ENCODE measurements at regions not wholly inside any gene's neighbourhood (a gene's known extent, or its start where the extent isn't known, plus 50 kb on each side); places are given as distances from the start of the nearest gene placed in this dataset.

DNA sequence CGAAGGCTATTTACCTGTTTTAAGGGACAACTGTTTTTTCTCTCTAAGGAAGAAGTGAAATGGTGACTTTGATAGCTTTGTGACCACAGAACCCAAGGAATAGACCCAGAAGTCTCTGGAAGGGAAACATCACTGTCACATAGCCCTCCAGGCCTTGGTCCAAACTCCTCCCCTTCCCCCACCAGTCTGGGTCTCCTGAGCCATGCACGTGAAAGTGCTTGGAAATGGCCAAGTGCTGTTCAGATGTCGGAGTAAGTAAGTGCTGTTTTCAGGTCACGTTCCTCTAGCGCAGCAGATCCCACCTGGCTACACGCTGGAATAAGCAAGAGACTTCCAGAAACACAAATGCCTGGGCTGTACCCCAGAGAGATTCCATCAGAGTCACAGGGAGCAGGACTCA lies 73.0 kb upstream of the AFF3 start:
- peaks cover 7 to 34% (median 13%) of the 10 kb centered on the region in 5 donors for H3K4me1 ChIP-seq (ENCODE audit: control insufficient read depth in 5 of 5, insufficient read depth in 5 of 5, low read length in 5 of 5)
- no peak overlapping the region for H3K27ac ChIP-seq (ENCODE audit: low read depth in 1 of 2, low read length in 1 of 2)
- WGBS, 2 donors: 69 to 84% methylated on average over 6 of the region's 6 CpGs
- no peak for ATAC-seq (ENCODE audit: insufficient read depth, low FRiP score)
- no peak overlapping the region for H3K9ac ChIP-seq (ENCODE audit: insufficient read depth in 1 of 2, low read length in 2 of 2)
- H3K4me3 ChIP-seq: no peak overlapping the region
- no peaks in the 10 kb centered on the region for H3K27me3 ChIP-seq (ENCODE audit: control insufficient read depth in 3 of 3, insufficient read depth in 3 of 3, low read length in 2 of 3)
- no peaks in the 10 kb centered on the region for H3K9me3 ChIP-seq (ENCODE audit: control insufficient read depth in 4 of 4, insufficient read depth in 3 of 4, low read length in 3 of 4)
- TF ChIP-seq, protein P1, sequence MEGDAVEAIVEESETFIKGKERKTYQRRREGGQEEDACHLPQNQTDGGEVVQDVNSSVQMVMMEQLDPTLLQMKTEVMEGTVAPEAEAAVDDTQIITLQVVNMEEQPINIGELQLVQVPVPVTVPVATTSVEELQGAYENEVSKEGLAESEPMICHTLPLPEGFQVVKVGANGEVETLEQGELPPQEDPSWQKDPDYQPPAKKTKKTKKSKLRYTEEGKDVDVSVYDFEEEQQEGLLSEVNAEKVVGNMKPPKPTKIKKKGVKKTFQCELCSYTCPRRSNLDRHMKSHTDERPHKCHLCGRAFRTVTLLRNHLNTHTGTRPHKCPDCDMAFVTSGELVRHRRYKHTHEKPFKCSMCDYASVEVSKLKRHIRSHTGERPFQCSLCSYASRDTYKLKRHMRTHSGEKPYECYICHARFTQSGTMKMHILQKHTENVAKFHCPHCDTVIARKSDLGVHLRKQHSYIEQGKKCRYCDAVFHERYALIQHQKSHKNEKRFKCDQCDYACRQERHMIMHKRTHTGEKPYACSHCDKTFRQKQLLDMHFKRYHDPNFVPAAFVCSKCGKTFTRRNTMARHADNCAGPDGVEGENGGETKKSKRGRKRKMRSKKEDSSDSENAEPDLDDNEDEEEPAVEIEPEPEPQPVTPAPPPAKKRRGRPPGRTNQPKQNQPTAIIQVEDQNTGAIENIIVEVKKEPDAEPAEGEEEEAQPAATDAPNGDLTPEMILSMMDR (IDR thresholded peaks at IDR 0.05; ENCODE audit: control extremely low read depth, extremely low read depth): no peak
- peak in 1 of 3 donors; percentile 51 for DNase-seq
- H3K36me3 ChIP-seq (ENCODE audit: control insufficient read depth in 4 of 4, insufficient read depth in 4 of 4, low read length in 4 of 4): no peaks in the 10 kb centered on the region

DNA sequence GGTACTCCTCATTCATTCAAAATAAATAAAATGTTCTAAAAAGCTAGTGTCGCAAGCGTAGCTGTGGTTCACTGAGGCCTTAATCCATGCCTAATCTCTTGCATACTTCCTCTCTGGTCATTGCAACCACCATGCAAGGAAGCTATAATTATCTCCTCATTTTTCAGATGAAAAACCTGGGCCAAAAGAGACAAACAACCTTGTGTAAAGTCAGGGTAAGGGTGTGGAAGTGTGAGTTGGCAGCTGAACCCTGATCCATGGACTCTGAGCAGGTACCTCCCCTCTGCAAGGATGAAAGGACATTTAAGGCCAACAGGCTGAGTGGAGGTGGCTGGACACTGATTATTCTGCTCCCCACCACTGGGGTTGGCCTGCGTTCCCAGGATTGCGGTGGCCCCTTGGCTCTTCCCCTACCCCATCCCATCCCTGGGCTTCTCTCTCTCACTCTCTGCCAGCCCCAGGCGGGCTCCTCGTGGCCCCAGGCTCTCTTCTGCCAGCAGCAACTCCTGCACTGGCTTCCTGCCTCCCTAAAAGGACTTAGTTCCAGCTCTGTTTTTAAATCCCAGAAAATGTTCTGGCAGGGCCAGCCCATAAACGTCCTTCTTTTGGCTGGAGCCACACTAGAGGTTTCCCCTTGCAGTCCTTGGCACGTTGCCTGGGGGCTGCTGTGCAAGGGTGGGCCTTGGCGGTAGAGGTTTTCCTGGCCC lies 72.0 kb upstream of the AFF3 start:
- TF ChIP-seq, protein P1 (IDR thresholded peaks at IDR 0.05; ENCODE audit: control extremely low read depth, extremely low read depth): no peak
- DNase-seq: peak; percentile 78 to 91 (median 82)
- Histone ChIP-seq H3K27ac (ENCODE audit: low read depth in 1 of 2, low read length in 1 of 2) (peak overlapping the region in 1 of 2 donors; percentile 41), H3K9ac (ENCODE audit: insufficient read depth in 1 of 2, low read length in 2 of 2) (no peak overlapping the region), H3K36me3 (ENCODE audit: control insufficient read depth in 4 of 4, insufficient read depth in 4 of 4, low read length in 4 of 4) (no peaks in the 10 kb centered on the region), H3K27me3 (ENCODE audit: control insufficient read depth in 3 of 3, insufficient read depth in 3 of 3, low read length in 2 of 3) (no peaks in the 10 kb centered on the region), H3K4me1 (ENCODE audit: control insufficient read depth in 5 of 5, insufficient read depth in 5 of 5, low read length in 5 of 5) (peaks cover 7 to 34% (median 13%) of the 10 kb centered on the region in 5 donors), H3K4me3 (no peak overlapping the region), H3K9me3 (ENCODE audit: control insufficient read depth in 4 of 4, insufficient read depth in 3 of 4, low read length in 3 of 4) (no peaks in the 10 kb centered on the region)
- WGBS, 2 donors: 42 to 48% methylated on average over 9 of the region's 9 CpGs
- ATAC-seq (ENCODE audit: insufficient read depth, low FRiP score): no peak

DNA sequence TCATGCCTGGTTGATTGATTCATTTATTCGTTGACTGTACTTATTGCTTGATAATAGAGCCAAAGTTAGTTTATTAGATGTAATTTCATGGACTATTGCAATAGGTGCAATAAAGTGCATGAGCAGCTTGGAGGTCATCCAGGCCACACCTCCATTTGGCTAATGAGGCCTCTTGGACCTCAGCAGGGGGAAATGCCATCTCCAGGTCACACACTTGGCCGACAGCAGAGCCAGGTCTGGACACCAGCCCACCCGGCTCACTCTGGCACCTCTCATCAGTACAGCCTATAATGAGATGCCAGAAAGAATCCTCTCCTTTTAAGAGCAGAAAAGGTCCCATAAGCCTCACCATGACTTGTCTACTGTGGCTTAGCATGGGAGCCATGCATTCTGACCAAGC lies 71.2 kb upstream of the AFF3 start:
- Histone ChIP-seq H3K27ac (ENCODE audit: low read depth in 1 of 2, low read length in 1 of 2) (no peak overlapping the region), H3K4me3 (no peak overlapping the region), H3K9me3 (ENCODE audit: control insufficient read depth in 4 of 4, insufficient read depth in 3 of 4, low read length in 3 of 4) (no peaks in the 10 kb centered on the region), H3K36me3 (ENCODE audit: control insufficient read depth in 4 of 4, insufficient read depth in 4 of 4, low read length in 4 of 4) (no peaks in the 10 kb centered on the region), H3K9ac (ENCODE audit: insufficient read depth in 1 of 2, low read length in 2 of 2) (no peak overlapping the region), H3K4me1 (ENCODE audit: control insufficient read depth in 5 of 5, insufficient read depth in 5 of 5, low read length in 5 of 5) (peaks cover 7 to 34% (median 13%) of the 10 kb centered on the region in 5 donors), H3K27me3 (ENCODE audit: control insufficient read depth in 3 of 3, insufficient read depth in 3 of 3, low read length in 2 of 3) (no peaks in the 10 kb centered on the region)
- 53 to 87% methylated on average over 3 of the region's 3 CpGs for WGBS, 2 donors
- no peak for DNase-seq
- no peak for ATAC-seq (ENCODE audit: insufficient read depth, low FRiP score)
- TF ChIP-seq, protein P1 (IDR thresholded peaks at IDR 0.05; ENCODE audit: control extremely low read depth, extremely low read depth): no peak

DNA sequence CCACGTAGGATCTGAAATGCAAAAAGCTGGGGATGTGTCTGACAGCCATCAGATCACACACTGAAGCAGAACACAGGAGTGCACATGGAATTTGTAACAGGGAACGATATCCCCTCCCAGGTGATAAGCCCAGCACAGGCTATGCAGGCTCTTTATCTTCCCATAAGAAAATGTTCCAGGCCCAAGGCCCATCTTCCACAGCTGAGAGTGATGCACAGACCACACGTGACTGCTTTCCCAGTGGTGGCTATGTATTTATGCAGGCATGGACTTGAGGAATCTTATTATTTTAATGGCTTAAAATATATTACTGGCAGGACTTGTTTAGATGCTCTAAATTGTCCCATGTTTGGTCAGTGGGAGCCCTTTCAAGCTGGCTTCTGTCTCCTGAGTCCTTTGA lies 70.5 kb upstream of the AFF3 start:
- Histone ChIP-seq H3K27me3 (ENCODE audit: control insufficient read depth in 3 of 3, insufficient read depth in 3 of 3, low read length in 2 of 3) (no peaks in the 10 kb centered on the region), H3K9me3 (ENCODE audit: control insufficient read depth in 4 of 4, insufficient read depth in 3 of 4, low read length in 3 of 4) (no peaks in the 10 kb centered on the region), H3K4me3 (no peak overlapping the region), H3K4me1 (ENCODE audit: control insufficient read depth in 5 of 5, insufficient read depth in 5 of 5, low read length in 5 of 5) (peaks cover 7 to 42% (median 13%) of the 10 kb centered on the region in 5 donors), H3K9ac (ENCODE audit: insufficient read depth in 1 of 2, low read length in 2 of 2) (no peak overlapping the region), H3K36me3 (ENCODE audit: control insufficient read depth in 4 of 4, insufficient read depth in 4 of 4, low read length in 4 of 4) (no peaks in the 10 kb centered on the region), H3K27ac (ENCODE audit: low read depth in 1 of 2, low read length in 1 of 2) (no peak overlapping the region)
- TF ChIP-seq, protein P1 (IDR thresholded peaks at IDR 0.05; ENCODE audit: control extremely low read depth, extremely low read depth): no peak
- ATAC-seq (ENCODE audit: insufficient read depth, low FRiP score): no peak
- DNase-seq: no peak
- WGBS, 2 donors: 92 to 94% methylated on average over 3 of the region's 3 CpGs
